ENCODE measurements at regions not wholly inside any gene's neighbourhood (a gene's known extent, or its start where the extent isn't known, plus 50 kb on each side); places are given as distances from the start of the nearest gene placed in this dataset.

DNA sequence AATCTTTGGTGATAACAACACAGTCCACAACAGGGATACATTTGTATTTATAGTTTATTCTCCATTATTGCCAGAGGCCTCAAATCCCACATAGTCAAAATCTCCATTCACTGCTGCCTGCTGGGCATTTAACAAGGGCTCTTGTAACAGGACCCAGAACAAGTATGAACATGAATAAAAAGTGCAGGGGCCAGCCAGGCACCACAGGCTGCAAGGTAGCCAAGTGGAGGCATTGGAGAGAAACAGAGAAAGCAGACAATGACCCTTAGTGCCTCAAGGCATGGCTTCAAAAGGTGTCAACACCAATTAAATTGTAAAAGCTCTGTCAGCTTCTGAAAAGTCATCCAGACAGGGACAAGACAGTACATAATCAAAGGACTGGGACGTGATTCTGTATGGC is 116.8 kb downstream of the ATP6V1G3 start:
- TF ChIP-seq ZNF274 (IDR thresholded peaks at IDR 0.05; ENCODE audit: low read depth, low read length) (no peak), TCF7L2 (IDR thresholded peaks at IDR 0.05; ENCODE audit: borderline replicate concordance, extremely low read depth, insufficient read depth, insufficient read length) (no peak), CTCF (IDR thresholded peaks at IDR 0.05 in 2 of 3, conservative IDR thresholded peaks at IDR 0.05 in 1 of 3; ENCODE audit: borderline replicate concordance in 1 of 3, insufficient read depth in 1 of 3, low read depth in 2 of 3, low read length in 2 of 3) (no peak), EZH2 (IDR thresholded peaks at IDR 0.05) (no peak), POLR2AphosphoS5 (IDR thresholded peaks at IDR 0.05; ENCODE audit: low read depth, low read length) (no peak), RAD21 (IDR thresholded peaks at IDR 0.05; ENCODE audit: low read depth) (no peak), POLR2A (IDR thresholded peaks at IDR 0.05; ENCODE audit: borderline replicate concordance, extremely low read depth, insufficient read depth, insufficient read length) (no peak), EGR1 (IDR thresholded peaks at IDR 0.05; ENCODE audit: low read depth) (no peak)
- TF ChIP-seq, protein P1, sequence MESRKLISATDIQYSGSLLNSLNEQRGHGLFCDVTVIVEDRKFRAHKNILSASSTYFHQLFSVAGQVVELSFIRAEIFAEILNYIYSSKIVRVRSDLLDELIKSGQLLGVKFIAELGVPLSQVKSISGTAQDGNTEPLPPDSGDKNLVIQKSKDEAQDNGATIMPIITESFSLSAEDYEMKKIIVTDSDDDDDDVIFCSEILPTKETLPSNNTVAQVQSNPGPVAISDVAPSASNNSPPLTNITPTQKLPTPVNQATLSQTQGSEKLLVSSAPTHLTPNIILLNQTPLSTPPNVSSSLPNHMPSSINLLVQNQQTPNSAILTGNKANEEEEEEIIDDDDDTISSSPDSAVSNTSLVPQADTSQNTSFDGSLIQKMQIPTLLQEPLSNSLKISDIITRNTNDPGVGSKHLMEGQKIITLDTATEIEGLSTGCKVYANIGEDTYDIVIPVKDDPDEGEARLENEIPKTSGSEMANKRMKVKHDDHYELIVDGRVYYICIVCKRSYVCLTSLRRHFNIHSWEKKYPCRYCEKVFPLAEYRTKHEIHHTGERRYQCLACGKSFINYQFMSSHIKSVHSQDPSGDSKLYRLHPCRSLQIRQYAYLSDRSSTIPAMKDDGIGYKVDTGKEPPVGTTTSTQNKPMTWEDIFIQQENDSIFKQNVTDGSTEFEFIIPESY (IDR thresholded peaks at IDR 0.05; ENCODE audit: extremely low read depth, insufficient replicate concordance, low read length): no peak
- TF ChIP-seq, protein P2, sequence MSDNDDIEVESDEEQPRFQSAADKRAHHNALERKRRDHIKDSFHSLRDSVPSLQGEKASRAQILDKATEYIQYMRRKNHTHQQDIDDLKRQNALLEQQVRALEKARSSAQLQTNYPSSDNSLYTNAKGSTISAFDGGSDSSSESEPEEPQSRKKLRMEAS (IDR thresholded peaks at IDR 0.05): no peak
